ENCODE measurements at regions not wholly inside any gene's neighbourhood (a gene's known extent, or its start where the extent isn't known, plus 50 kb on each side); places are given as distances from the start of the nearest gene placed in this dataset.

- CTCF ChIA-PET = no interaction called here
- peaks cover 18% of the 10 kb centered on the region for H3K4me1 Mint-ChIP-seq
Measured at GRCh38 chr12:42698213-42698612, 108.7 kb upstream of the PRICKLE1 start.

GRCh38 chr12:42696406-42697149, 107.0 kb upstream of the PRICKLE1 start:
- CTCF ChIA-PET = no interaction called here
- ATAC-seq (no peak), DNase-seq (ENCODE audit: low spot score) (no peak)
- Mint-ChIP-seq H3K4me3 (no peak overlapping the region), H3K4me1 (peaks cover 35% of the 10 kb centered on the region), H3K9me3 (peaks cover 11% of the 10 kb centered on the region), H3K27me3 (ENCODE audit: low read depth) (no peaks in the 10 kb centered on the region), H3K27ac (no peak overlapping the region), H3K36me3 (peaks cover 7% of the 10 kb centered on the region)
- POLR2A ChIA-PET = interaction anchor here (0.6 kb wide), 1 partner anchor 14 kb away, joined by 3 read pairs; no protein-coding TSS in a partner anchor
- TF ChIP-seq CREB1 (CRISPR knock-in tag; IDR thresholded peaks at IDR 0.05) (no peak), MLX (CRISPR knock-in tag; IDR thresholded peaks at IDR 0.05) (no peak), PRDM15 (CRISPR knock-in tag; IDR thresholded peaks at IDR 0.05) (no peak), GTF2I (CRISPR knock-in tag; conservative IDR thresholded peaks at IDR 0.05) (no peak), CBFB (CRISPR knock-in tag; IDR thresholded peaks at IDR 0.05; ENCODE audit: low read depth) (no peak), SMAD4 (CRISPR knock-in tag; IDR thresholded peaks at IDR 0.05) (no peak), ZNF532 (CRISPR knock-in tag; IDR thresholded peaks at IDR 0.05; ENCODE audit: borderline replicate concordance) (no peak), ZNF317 (CRISPR knock-in tag; IDR thresholded peaks at IDR 0.05; ENCODE audit: borderline replicate concordance, low read depth) (no peak)

More at GRCh38 chr12:42698213-42698612, 108.7 kb upstream of the PRICKLE1 start:
- POLR2A ChIA-PET = no interaction called here
- Mint-ChIP-seq H3K27ac (no peak overlapping the region), H3K27me3 (ENCODE audit: low read depth) (no peaks in the 10 kb centered on the region), H3K36me3 (peaks cover 7% of the 10 kb centered on the region), H3K9me3 (peaks cover 9% of the 10 kb centered on the region), H3K4me3 (no peak overlapping the region)
- ATAC-seq (no peak), DNase-seq (ENCODE audit: low spot score) (no peak)
- no peak for TF ChIP-seq FOXJ3 (CRISPR knock-in tag; IDR thresholded peaks at IDR 0.05; ENCODE audit: borderline replicate concordance)
- no peak for TF ChIP-seq ZNF512 (CRISPR knock-in tag; IDR thresholded peaks at IDR 0.05; ENCODE audit: borderline replicate concordance)
- no peak for TF ChIP-seq CREM (CRISPR knock-in tag; IDR thresholded peaks at IDR 0.05)
- TF ChIP-seq ARID4B (CRISPR knock-in tag; IDR thresholded peaks at IDR 0.05; ENCODE audit: borderline replicate concordance) = no peak
- no peak for TF ChIP-seq HMGA2 (CRISPR knock-in tag; IDR thresholded peaks at IDR 0.05)
- no peak for TF ChIP-seq ZBTB21 (CRISPR knock-in tag; IDR thresholded peaks at IDR 0.05; ENCODE audit: borderline replicate concordance)

Measured in WTC11 (cell line).